Thyroid gland (tissue), 4 donors: ENCODE measurements at regions not wholly inside any gene's neighbourhood (a gene's known extent, or its start where the extent isn't known, plus 50 kb on each side); places are given as distances from the start of the nearest gene placed in this dataset.

Experiments used
- DNase-seq, 2 donors: peaks; one replicate each; pipeline ENCODE4 v3.0.0-alpha.2; 2019
- H3K27ac ChIP-seq, 3 donors: fragments of 200-600 bp; sonication (generic); 1 replicate in 2 of 3; 2 replicates in 1 of 3; pipeline ENCODE4 v1.5.1; 2016 to 2019; ENCODE audit warnings: mild to moderate bottlenecking in 1 of 3, moderate library complexity in 1 of 3
- H3K27me3 ChIP-seq: fragments of 200-600 bp; sonication (generic); one replicate; pipeline ENCODE4 v1.5.1; 2019
- H3K36me3 ChIP-seq, 2 donors: fragments of 200-600 bp; sonication (generic); one replicate each; pipeline ENCODE4 v1.5.1; 2016 to 2019
- H3K4me1 ChIP-seq, 2 donors: fragments of 200-600 bp; sonication (generic); one replicate each; pipeline ENCODE4 v1.5.1; 2017 to 2019
- H3K4me3 ChIP-seq, 3 donors: fragments of 200-600 bp; sonication (generic); replicated peaks in 1 of 3; 1 replicate in 2 of 3; 2 replicates in 1 of 3; pipeline ENCODE4 v1.5.1; 2016; ENCODE audit warnings: mild to moderate bottlenecking in 1 of 3
- H3K9me3 ChIP-seq: fragments of 200-600 bp; sonication (generic); one replicate; pipeline ENCODE4 v1.5.1; 2017
- POLR2A ChIP-seq, 2 donors: fragments of 450-650 bp; IDR thresholded peaks; one replicate each; pipeline ENCODE4 v1.6.1; 2017; ENCODE audit warnings: antibody characterized with exemption in 2 of 2, mild to moderate bottlenecking in 2 of 2, moderate library complexity in 1 of 2
- WGBS, 2 donors: methylation state at CpG; one replicate each; pipeline ENCODE4 v1.1.5; 2017; 5-methylcytosine and 5-hydroxymethylcytosine counted together
- intact Hi-C: fragments of 100-400 bp; cut with DNase I; formaldehyde crosslinking; loops from one replicate; pipeline ENCODE4 v1.15.1; 2023
- TF ChIP-seq, protein P1 (sequence below), 6 experiments: fragments of 200-600 bp in 3 of 6; fragments of 450-650 bp in 3 of 6; sonication (generic) in 3 of 6; IDR thresholded peaks; one replicate each; pipeline ENCODE4 v1.5.1; 2016 to 2019; ENCODE audit warnings: antibody characterized with exemption in 6 of 6, mild to moderate bottlenecking in 2 of 6, inconsistent platforms in 1 of 6, moderate library complexity in 1 of 6

DNA sequence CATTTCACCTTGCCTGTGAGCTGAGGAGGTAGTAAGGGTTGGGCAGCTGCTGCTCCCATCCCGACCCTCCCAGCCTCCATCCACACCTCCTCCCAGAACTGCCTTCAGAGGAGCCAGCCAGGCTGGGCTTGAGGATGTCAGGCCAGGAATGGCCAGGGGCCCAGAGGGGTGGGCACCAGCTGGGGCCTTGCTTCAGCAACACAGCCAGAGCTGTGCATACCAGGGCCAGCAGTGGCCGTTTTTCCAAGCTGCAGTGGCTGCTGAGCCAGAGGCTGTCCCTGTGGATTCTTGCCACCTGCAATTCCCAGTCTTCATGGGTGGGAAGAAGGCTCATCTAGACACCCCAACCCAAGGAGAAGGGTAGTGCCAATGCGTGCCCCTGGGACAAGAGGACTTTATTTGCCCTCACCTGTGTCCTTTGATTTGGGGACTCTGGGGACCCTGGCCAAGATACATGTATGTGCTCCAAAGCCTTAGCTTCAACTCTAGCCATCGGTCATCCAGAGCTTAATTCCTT lies 153.4 kb upstream of the SDK2 start:
- TF ChIP-seq, protein P1, sequence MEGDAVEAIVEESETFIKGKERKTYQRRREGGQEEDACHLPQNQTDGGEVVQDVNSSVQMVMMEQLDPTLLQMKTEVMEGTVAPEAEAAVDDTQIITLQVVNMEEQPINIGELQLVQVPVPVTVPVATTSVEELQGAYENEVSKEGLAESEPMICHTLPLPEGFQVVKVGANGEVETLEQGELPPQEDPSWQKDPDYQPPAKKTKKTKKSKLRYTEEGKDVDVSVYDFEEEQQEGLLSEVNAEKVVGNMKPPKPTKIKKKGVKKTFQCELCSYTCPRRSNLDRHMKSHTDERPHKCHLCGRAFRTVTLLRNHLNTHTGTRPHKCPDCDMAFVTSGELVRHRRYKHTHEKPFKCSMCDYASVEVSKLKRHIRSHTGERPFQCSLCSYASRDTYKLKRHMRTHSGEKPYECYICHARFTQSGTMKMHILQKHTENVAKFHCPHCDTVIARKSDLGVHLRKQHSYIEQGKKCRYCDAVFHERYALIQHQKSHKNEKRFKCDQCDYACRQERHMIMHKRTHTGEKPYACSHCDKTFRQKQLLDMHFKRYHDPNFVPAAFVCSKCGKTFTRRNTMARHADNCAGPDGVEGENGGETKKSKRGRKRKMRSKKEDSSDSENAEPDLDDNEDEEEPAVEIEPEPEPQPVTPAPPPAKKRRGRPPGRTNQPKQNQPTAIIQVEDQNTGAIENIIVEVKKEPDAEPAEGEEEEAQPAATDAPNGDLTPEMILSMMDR (IDR thresholded peaks at IDR 0.05), result no peak
- TF ChIP-seq POLR2A (IDR thresholded peaks at IDR 0.05), result no peak
- intact Hi-C loops, result no loop called here
- Histone ChIP-seq H3K27ac (no peak overlapping the region), H3K9me3 (no peaks in the 10 kb centered on the region), H3K27me3 (no peaks in the 10 kb centered on the region), H3K36me3 (no peaks in the 10 kb centered on the region), H3K4me3 (no peak overlapping the region), H3K4me1 (peaks cover 0 to 8% of the 10 kb centered on the region in 2 donors)
- DNase-seq, result no peak
- WGBS, 2 donors, result 54 to 67% methylated on average over 4 of the region's 4 CpGs

DNA sequence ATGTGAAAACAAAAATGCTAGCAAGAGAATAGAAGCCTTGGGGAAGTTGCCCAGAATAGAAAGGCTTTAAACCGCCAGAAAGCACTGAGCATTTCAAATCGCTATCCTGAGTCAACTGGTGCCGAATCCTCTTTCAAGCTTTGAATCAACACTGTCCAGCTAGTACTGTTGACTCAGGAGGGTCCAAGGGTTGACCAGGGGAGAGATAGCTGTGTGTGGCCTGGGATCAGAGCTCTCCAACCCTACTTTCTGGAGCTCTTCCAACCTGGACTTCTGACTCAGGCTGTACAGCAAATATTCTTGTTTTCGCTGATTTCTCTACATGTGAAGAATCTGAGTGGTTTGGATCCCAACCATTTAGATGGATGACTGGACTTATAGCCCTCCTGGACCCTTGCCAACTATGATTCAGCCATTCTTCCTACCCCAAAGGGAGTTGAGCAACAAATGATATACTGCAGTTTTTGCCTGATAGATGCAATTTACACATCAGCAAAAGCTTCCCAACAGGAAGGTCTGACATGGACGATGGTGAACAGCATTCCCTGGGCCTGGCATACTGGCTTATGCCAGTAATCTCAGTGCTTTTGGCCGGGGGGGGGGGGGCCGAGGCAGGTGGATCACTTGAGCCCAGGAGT lies 154.0 kb upstream of the SDK2 start:
- intact Hi-C loops, result no loop called here
- 39 to 48% methylated on average over 7 of the region's 7 CpGs for WGBS, 2 donors
- no peaks in the 10 kb centered on the region for H3K36me3 ChIP-seq
- TF ChIP-seq POLR2A (IDR thresholded peaks at IDR 0.05), result no peak
- TF ChIP-seq, protein P1 (IDR thresholded peaks at IDR 0.05), result no peak
- no peak overlapping the region for H3K27ac ChIP-seq
- no peaks in the 10 kb centered on the region for H3K9me3 ChIP-seq
- H3K4me3 ChIP-seq, result no peak overlapping the region
- peaks cover 0 to 8% of the 10 kb centered on the region in 2 donors for H3K4me1 ChIP-seq
- DNase-seq, result no peak
- no peaks in the 10 kb centered on the region for H3K27me3 ChIP-seq

DNA sequence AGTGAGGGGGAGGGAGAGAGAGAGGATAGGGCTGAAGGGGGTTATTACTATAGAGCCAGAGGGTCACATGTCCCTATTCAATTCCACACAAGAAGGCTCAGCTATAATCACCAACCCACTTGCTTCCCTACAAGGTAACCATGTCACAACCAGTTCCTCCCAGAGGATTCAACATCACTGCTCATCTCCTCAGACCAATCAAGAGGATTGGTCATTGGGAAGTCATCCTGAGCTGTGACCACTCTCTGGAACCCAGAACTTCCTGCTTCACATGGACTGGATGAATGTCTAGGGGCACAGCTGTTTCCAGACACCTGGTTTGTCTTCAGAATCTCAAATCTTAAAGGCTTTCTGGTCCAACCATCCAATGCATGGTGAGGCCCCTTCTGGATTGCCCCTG lies 154.9 kb upstream of the SDK2 start:
- intact Hi-C loops, result no loop called here
- no peak for DNase-seq
- H3K9me3 ChIP-seq, result no peaks in the 10 kb centered on the region
- TF ChIP-seq POLR2A (IDR thresholded peaks at IDR 0.05), result no peak
- TF ChIP-seq, protein P1 (IDR thresholded peaks at IDR 0.05), result no peak
- no peak overlapping the region for H3K27ac ChIP-seq
- no peaks in the 10 kb centered on the region for H3K36me3 ChIP-seq
- peaks cover 0 to 8% of the 10 kb centered on the region in 2 donors for H3K4me1 ChIP-seq
- H3K27me3 ChIP-seq, result no peaks in the 10 kb centered on the region
- no peak overlapping the region for H3K4me3 ChIP-seq

GRCh38 chr17:73799781-73800627 lies 155.8 kb upstream of the SDK2 start:
- H3K36me3 ChIP-seq, result no peaks in the 10 kb centered on the region
- 94% methylated on average over 7 of the region's 7 CpGs for whole genome bisulfite sequencing, 2 donors
- DNase-seq, result no peak
- peaks cover 0 to 8% of the 10 kb centered on the region in 2 donors for H3K4me1 ChIP-seq
- no peak overlapping the region for H3K4me3 ChIP-seq
- H3K27me3 ChIP-seq, result no peaks in the 10 kb centered on the region
- H3K9me3 ChIP-seq, result no peaks in the 10 kb centered on the region
- intact Hi-C loops, result no loop called here
- no peak for TF ChIP-seq POLR2A (IDR thresholded peaks at IDR 0.05)
- H3K27ac ChIP-seq, result no peak overlapping the region

DNA sequence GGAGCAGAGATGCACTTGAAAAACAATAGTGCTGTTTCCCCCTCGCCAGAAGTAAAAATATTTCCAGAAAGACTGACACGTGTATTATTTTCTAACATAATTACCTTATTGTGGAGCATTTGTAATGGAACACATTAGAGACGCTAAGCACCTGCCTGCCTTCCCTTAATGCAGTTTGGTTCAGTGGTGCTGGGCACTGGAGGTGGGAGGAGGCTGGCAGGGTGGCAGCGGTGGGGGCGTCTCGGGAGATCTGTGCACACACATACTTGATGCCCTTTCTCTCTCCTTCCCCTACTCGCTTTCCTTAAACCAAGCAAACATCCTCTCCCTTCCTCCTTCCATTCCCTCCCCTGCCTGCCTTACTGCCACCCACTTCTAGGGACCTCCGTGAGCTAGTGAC lies 156.6 kb upstream of the SDK2 start:
- no peak overlapping the region for H3K4me3 ChIP-seq
- WGBS, 2 donors, result 63 to 68% methylated on average over 8 of the region's 8 CpGs
- H3K27ac ChIP-seq, result no peak overlapping the region
- H3K9me3 ChIP-seq, result no peaks in the 10 kb centered on the region
- H3K36me3 ChIP-seq, result no peaks in the 10 kb centered on the region
- intact Hi-C loops, result no loop called here
- H3K4me1 ChIP-seq, result peaks cover 0 to 8% of the 10 kb centered on the region in 2 donors
- TF ChIP-seq, protein P1 (IDR thresholded peaks at IDR 0.05), result no peak
- no peak for TF ChIP-seq POLR2A (IDR thresholded peaks at IDR 0.05)
- DNase-seq, result no peak
- no peaks in the 10 kb centered on the region for H3K27me3 ChIP-seq
